Esophagus squamous epithelium (tissue), 5 donors: ENCODE measurements at regions not wholly inside any gene's neighbourhood (a gene's known extent, or its start where the extent isn't known, plus 50 kb on each side); places are given as distances from the start of the nearest gene placed in this dataset.
"Not testable (repeated sequence)": the region's sequence is repeated elsewhere in the genome, so short reads cannot be mapped to it uniquely, and the experiment has no call there.

Experiments
- DNase-seq: peaks from one replicate; lab custom pipeline; 2025; lab: John Stamatoyannopoulos, UW
- H3K27ac ChIP-seq, 4 donors: fragments of 200-600 bp; sonication (generic); one replicate each; pipeline ENCODE4 v1.5.1; 2016 to 2019; ENCODE audit warnings: mild to moderate bottlenecking in 1 of 4
- H3K27me3 ChIP-seq, 4 donors: fragments of 200-600 bp; sonication (generic); 1 replicate in 3 of 4; 2 replicates in 1 of 4; pipeline versions ENCODE4 v1.5.1 to v1.6.0; 2017 to 2021; ENCODE audit warnings: antibody characterized with exemption in 1 of 4
- H3K36me3 ChIP-seq, 3 donors: fragments of 200-600 bp; sonication (generic); one replicate each; pipeline ENCODE4 v1.5.1; 2016 to 2019
- H3K4me1 ChIP-seq, 3 donors: fragments of 200-600 bp; sonication (generic); one replicate each; pipeline ENCODE4 v1.5.1; 2017 to 2019
- H3K4me3 ChIP-seq, 4 donors: fragments of 200-600 bp; sonication (generic); 1 replicate in 3 of 4; 2 replicates in 1 of 4; pipeline ENCODE4 v1.5.1; 2016 to 2019; ENCODE audit warnings: mild to moderate bottlenecking in 2 of 4, moderate library complexity in 1 of 4
- H3K9me3 ChIP-seq, 3 donors: fragments of 200-600 bp; sonication (generic); one replicate each; pipeline ENCODE4 v1.5.1; 2016 to 2019
- POLR2A ChIP-seq, 4 donors: fragments of 450-650 bp; IDR thresholded peaks; one replicate each; pipeline ENCODE4 v1.6.1; 2017; ENCODE audit warnings: antibody characterized with exemption in 4 of 4, mild to moderate bottlenecking in 4 of 4, moderate library complexity in 3 of 4
- WGBS, 2 donors: methylation state at CpG; one replicate each; pipeline ENCODE4 v1.1.5; 2018; 5-methylcytosine and 5-hydroxymethylcytosine counted together
- intact Hi-C: fragments of 100-400 bp; cut with DNase I; formaldehyde crosslinking; loops from one replicate; pipeline ENCODE4 v1.15.0; 2022
- TF ChIP-seq, protein P1 (sequence below), 6 experiments: fragments of 450-650 bp in 4 of 6; fragments of 200-600 bp in 2 of 6; sonication (generic) in 2 of 6; IDR thresholded peaks; one replicate each; pipeline ENCODE4 v1.5.1; 2016 to 2019; ENCODE audit warnings: antibody characterized with exemption in 6 of 6, mild to moderate bottlenecking in 4 of 6, moderate library complexity in 4 of 6
- donor health status: DM: yes; HTN: yes; CAD: no.

DNA sequence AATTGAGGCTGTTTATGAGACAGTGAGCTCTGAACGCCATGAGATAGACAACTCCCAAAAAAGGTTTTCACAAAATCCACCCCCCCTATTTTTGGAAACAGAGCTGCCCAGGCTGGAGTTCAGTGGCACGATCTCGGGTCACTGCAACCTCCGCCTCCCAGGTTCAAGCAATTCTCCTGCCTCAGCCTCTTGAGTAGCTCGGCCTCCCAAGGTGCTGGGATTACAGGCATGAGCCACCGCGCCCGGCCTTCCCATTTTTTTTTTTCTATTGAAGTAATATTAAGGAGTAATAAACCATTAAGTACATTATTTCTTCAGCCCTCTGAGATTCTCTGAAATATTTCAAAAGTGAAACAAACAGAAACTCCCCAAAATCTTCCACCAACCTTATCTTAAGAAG, 252.8 kb upstream of the NETO1 start:
- Histone ChIP-seq H3K4me3 (no peak overlapping the region), H3K27ac (no peak overlapping the region), H3K9me3 (no peaks in the 10 kb centered on the region), H3K36me3 (no peaks in the 10 kb centered on the region), H3K4me1 (no peaks in the 10 kb centered on the region), H3K27me3 (no peaks in the 10 kb centered on the region)
- no peak for DNase-seq
- WGBS, 2 donors, result 79 to 85% methylated on average over 8 of the region's 8 CpGs
- intact Hi-C loops, result no loop called here
- TF ChIP-seq, protein P1, sequence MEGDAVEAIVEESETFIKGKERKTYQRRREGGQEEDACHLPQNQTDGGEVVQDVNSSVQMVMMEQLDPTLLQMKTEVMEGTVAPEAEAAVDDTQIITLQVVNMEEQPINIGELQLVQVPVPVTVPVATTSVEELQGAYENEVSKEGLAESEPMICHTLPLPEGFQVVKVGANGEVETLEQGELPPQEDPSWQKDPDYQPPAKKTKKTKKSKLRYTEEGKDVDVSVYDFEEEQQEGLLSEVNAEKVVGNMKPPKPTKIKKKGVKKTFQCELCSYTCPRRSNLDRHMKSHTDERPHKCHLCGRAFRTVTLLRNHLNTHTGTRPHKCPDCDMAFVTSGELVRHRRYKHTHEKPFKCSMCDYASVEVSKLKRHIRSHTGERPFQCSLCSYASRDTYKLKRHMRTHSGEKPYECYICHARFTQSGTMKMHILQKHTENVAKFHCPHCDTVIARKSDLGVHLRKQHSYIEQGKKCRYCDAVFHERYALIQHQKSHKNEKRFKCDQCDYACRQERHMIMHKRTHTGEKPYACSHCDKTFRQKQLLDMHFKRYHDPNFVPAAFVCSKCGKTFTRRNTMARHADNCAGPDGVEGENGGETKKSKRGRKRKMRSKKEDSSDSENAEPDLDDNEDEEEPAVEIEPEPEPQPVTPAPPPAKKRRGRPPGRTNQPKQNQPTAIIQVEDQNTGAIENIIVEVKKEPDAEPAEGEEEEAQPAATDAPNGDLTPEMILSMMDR (IDR thresholded peaks at IDR 0.05), result no peak
- no peak for TF ChIP-seq POLR2A (IDR thresholded peaks at IDR 0.05)

DNA sequence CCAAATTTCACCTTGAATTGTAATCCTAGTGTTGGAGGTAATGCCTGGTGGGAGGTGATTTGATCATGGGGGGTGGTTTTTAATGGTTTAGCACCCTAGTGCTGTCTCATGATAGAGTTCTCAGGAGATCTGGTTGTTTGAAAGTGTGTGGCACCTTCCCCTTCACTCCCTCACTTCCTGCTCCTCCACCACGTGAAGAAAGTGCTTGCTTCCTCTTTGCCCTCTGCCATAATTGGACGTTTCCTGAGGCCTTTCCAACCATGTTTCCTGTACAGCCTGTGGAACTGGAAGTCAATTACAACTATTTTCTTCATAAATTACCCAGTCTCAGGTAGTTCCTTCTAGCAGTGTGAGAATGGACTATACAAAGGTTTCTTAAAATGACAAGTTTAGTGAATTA, 251.8 kb upstream of the NETO1 start:
- 23 to 26% methylated on average over 2 of the region's 2 CpGs for WGBS, 2 donors
- Histone ChIP-seq H3K4me3 (no peak overlapping the region), H3K27me3 (no peaks in the 10 kb centered on the region), H3K27ac (no peak overlapping the region), H3K36me3 (no peaks in the 10 kb centered on the region), H3K4me1 (no peaks in the 10 kb centered on the region), H3K9me3 (no peaks in the 10 kb centered on the region)
- intact Hi-C loops, result no loop called here
- no peak for TF ChIP-seq POLR2A (IDR thresholded peaks at IDR 0.05)
- TF ChIP-seq, protein P1 (IDR thresholded peaks at IDR 0.05), result no peak
- no peak for DNase-seq

- no peak for DNase-seq
- WGBS, 2 donors, result 51 to 68% methylated on average over 3 of the region's 3 CpGs
- TF ChIP-seq POLR2A (IDR thresholded peaks at IDR 0.05), result no peak
- TF ChIP-seq, protein P1 (IDR thresholded peaks at IDR 0.05), result no peak
- Histone ChIP-seq H3K9me3 (peaks cover 0 to 7% (median 0%) of the 10 kb centered on the region in 3 donors), H3K27ac (no peak overlapping the region), H3K4me1 (no peaks in the 10 kb centered on the region), H3K4me3 (no peak overlapping the region), H3K36me3 (no peaks in the 10 kb centered on the region), H3K27me3 (no peaks in the 10 kb centered on the region)
- intact Hi-C loops, result no loop called here
These were observed 250.5 kb upstream of the NETO1 start for GRCh38 chr18:73118121-73118816.

DNA sequence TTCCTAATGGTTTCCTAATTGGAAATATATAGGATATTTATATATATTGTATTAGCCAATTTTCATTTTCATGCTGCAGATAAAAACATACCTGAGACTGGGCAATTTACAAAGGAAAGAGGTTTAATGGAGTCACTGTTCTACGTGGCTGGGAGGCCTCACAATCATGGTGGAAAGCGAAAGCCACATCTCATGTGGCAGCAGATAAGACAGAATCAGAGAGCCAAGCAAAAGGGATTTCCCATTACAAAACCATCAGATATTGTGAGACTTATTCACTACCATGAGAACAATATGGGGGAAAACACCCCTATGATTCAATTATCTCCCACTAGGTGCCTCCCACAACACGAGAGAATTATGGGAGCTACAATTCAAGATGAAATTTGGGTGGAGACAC, 242.5 kb upstream of the NETO1 start:
- no peak overlapping the region for H3K4me3 ChIP-seq
- H3K27me3 ChIP-seq, result no peaks in the 10 kb centered on the region
- peaks cover 0 to 7% (median 0%) of the 10 kb centered on the region in 3 donors for H3K9me3 ChIP-seq
- intact Hi-C loops, result no loop called here
- no peak overlapping the region for H3K27ac ChIP-seq
- WGBS, 2 donors, result 53 to 62% methylated on average over 3 of the region's 3 CpGs
- H3K36me3 ChIP-seq, result no peaks in the 10 kb centered on the region
- no peak for TF ChIP-seq POLR2A (IDR thresholded peaks at IDR 0.05)
- TF ChIP-seq, protein P1 (IDR thresholded peaks at IDR 0.05), result no peak
- H3K4me1 ChIP-seq, result no peaks in the 10 kb centered on the region
- DNase-seq, result no peak

GRCh38 chr18:73101977-73102376, 234.2 kb upstream of the NETO1 start:
- 85 to 92% methylated on average over 4 of the region's 4 CpGs for WGBS, 2 donors
- H3K4me1 ChIP-seq, result no peaks in the 10 kb centered on the region
- no peaks in the 10 kb centered on the region for H3K27me3 ChIP-seq
- H3K4me3 ChIP-seq, result no peak overlapping the region
- H3K9me3 ChIP-seq, result no peaks in the 10 kb centered on the region
- no peak overlapping the region for H3K27ac ChIP-seq
- no peak for TF ChIP-seq POLR2A (IDR thresholded peaks at IDR 0.05)
- TF ChIP-seq, protein P1 (IDR thresholded peaks at IDR 0.05), result no peak
- DNase-seq, result no peak
- intact Hi-C loops, result no loop called here
- no peaks in the 10 kb centered on the region for H3K36me3 ChIP-seq

- H3K27ac ChIP-seq, DNase-seq, H3K27me3 ChIP-seq, H3K4me3 ChIP-seq, intact Hi-C loops, H3K4me1 ChIP-seq, H3K9me3 ChIP-seq, H3K36me3 ChIP-seq: not testable (repeated sequence)
- WGBS, 2 donors, result 26 to 47% methylated on average over 5 to 6 of the region's 6 CpGs
These were observed 233.7 kb upstream of the NETO1 start for GRCh38 chr18:73101491-73101890.
